ENCODE measurements at regions not wholly inside any gene's neighbourhood (a gene's known extent, or its start where the extent isn't known, plus 50 kb on each side); places are given as distances from the start of the nearest gene placed in this dataset.

DNA sequence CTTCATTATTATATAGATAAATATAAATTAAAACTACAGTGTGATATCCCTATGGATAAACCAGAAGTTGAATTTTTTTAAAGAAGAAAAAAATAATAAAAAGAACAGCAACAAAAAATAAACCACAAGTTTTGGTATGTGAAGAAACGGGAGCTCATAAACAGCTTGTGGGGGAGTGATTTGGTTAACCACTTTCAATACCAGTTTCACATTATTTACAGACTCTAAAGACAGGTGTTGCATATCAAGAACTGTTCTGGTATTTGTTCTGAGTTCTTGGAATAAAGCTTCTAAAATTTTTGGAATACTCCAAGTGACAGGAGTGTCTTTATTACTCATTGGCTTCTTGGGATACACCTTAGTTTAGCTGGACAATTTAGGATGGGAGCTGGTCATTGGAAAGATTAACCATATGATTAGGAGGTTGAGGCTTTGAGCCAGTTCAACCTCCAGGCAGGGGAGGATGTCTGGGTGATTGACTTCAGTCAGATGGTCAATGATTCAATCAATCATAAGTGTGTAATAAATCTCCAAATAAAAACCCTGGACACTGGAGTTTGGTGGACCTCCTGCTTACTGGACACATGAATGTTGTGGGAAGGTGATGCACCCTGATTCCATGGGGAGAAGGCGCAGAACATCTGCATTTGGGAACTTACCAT lies 2223.1 kb upstream of the C9orf72 start:
- TF ChIP-seq POLR2A (IDR thresholded peaks at IDR 0.05), result no peak
- TF ChIP-seq, protein P1, sequence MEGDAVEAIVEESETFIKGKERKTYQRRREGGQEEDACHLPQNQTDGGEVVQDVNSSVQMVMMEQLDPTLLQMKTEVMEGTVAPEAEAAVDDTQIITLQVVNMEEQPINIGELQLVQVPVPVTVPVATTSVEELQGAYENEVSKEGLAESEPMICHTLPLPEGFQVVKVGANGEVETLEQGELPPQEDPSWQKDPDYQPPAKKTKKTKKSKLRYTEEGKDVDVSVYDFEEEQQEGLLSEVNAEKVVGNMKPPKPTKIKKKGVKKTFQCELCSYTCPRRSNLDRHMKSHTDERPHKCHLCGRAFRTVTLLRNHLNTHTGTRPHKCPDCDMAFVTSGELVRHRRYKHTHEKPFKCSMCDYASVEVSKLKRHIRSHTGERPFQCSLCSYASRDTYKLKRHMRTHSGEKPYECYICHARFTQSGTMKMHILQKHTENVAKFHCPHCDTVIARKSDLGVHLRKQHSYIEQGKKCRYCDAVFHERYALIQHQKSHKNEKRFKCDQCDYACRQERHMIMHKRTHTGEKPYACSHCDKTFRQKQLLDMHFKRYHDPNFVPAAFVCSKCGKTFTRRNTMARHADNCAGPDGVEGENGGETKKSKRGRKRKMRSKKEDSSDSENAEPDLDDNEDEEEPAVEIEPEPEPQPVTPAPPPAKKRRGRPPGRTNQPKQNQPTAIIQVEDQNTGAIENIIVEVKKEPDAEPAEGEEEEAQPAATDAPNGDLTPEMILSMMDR (IDR thresholded peaks at IDR 0.05), result no peak
- no peak for TF ChIP-seq EP300 (IDR thresholded peaks at IDR 0.05)

Data from ovary (tissue), 3 donors.